ENCODE measurements at regions not wholly inside any gene's neighbourhood (a gene's known extent, or its start where the extent isn't known, plus 50 kb on each side); places are given as distances from the start of the nearest gene placed in this dataset.

DNA sequence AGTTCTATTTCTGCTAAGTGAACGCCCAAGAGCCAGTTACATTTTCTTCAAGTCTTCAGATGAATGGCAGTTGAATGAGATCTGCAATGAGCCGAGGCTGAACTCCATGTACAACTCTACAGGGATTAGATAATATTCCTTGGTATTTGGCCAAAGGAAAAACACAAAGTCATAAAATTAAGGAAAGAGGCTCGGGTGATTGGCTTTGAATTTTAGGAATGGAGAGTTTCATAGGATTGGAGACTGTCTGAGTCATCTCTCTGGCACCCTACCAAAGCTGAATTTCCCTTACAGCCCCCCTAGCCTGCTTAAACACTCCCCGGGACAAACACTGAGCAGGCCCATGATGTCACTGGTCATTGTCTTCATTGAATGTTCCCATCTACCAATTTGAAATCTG is 188.0 kb upstream of the C1QTNF7 start:
- TF ChIP-seq, protein P1, sequence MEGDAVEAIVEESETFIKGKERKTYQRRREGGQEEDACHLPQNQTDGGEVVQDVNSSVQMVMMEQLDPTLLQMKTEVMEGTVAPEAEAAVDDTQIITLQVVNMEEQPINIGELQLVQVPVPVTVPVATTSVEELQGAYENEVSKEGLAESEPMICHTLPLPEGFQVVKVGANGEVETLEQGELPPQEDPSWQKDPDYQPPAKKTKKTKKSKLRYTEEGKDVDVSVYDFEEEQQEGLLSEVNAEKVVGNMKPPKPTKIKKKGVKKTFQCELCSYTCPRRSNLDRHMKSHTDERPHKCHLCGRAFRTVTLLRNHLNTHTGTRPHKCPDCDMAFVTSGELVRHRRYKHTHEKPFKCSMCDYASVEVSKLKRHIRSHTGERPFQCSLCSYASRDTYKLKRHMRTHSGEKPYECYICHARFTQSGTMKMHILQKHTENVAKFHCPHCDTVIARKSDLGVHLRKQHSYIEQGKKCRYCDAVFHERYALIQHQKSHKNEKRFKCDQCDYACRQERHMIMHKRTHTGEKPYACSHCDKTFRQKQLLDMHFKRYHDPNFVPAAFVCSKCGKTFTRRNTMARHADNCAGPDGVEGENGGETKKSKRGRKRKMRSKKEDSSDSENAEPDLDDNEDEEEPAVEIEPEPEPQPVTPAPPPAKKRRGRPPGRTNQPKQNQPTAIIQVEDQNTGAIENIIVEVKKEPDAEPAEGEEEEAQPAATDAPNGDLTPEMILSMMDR (conservative IDR thresholded peaks at IDR 0.05; ENCODE audit: low read length): no peak
- no peak for TF ChIP-seq EZH2phosphoT487 (IDR thresholded peaks at IDR 0.05; ENCODE audit: borderline replicate concordance)
